ENCODE measurements at regions not wholly inside any gene's neighbourhood (a gene's known extent, or its start where the extent isn't known, plus 50 kb on each side); places are given as distances from the start of the nearest gene placed in this dataset.

DNA sequence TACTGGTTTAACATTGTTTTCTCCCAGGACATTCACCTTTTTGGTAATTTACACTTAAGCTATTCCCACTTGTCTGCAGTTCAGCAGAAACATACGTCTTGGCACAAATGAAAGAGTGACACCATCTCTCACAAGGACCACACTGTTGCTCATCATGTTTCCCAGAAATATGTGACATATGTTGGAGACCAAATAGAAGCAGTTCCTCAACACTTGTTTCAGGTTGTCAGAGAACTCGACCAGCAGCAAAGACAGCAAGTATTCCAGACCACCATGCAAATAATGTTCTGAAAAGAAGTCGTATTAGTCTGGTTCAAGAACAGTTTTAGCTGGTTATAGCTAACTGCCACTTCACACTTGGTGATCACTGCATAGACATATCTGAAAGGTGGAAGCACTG is 81.3 kb upstream of the KLF6 start:
- DNase-seq = no peak
- Histone ChIP-seq H3K27ac (ENCODE audit: low read length) (no peak overlapping the region), H3K36me3 (ENCODE audit: control insufficient read depth, insufficient read depth, low read length) (no peaks in the 10 kb centered on the region), H3K27me3 (ENCODE audit: control insufficient read depth, insufficient read depth, low read length) (no peaks in the 10 kb centered on the region), H3K4me3 (ENCODE audit: low read length) (no peak overlapping the region), H3K4me1 (ENCODE audit: control insufficient read depth, insufficient read depth, low read length) (peaks cover 4% of the 10 kb centered on the region), H3K9me3 (replicated peaks; ENCODE audit: control insufficient read depth, low read depth, low read length) (no peaks in the 10 kb centered on the region)
- WGBS (ENCODE audit: insufficient coverage) = no CpG with 5 or more reads among the region's 3 CpGs

DNA sequence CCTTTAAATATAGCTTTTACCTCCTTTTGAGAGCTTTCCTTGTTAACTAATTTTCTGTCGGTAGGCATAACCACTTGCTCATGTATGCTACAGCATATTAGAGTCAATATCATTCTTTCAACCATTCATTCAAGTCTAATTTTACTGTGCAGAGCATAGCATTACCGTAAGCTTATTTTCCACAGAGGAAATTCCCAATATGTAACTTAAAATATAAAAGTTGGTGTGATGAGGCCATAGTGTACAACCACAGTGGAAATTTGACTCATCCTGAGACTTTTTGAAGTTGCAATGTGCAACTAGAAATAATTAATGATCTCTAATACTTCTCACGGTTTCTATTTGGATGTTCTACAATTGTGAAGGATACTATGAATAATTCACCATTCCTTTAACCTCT is 80.6 kb upstream of the KLF6 start:
- no CpG with 5 or more reads among the region's 3 CpGs for WGBS (ENCODE audit: insufficient coverage)

DNA sequence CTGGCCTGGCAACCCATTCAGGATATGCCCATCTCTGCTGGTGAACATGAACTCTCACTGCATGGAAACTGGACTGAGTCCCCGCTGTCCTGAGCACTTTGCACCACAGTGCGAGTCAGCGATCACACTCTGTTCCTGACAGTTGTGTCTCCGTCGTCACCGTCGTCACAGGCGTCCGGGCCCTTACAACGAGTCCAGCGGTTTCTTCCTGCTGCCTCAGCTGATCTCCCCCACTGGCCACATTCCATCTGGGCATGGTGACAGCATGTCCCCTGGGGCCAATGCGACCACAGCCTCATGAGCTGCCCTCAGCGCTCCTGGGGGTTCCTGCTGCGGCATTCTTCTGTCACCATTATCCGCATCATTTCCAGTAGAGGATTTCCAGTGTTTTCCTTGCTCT is 76.8 kb upstream of the KLF6 start:
- H3K4me1 ChIP-seq (ENCODE audit: control insufficient read depth, insufficient read depth, low read length) = peaks cover 3% of the 10 kb centered on the region
- WGBS (ENCODE audit: insufficient coverage) = 81% methylated on average over 15 of the region's 15 CpGs
- DNase-seq = no peak
- H3K27ac ChIP-seq (ENCODE audit: low read length) = no peak overlapping the region
- H3K4me3 ChIP-seq (ENCODE audit: low read length) = no peak overlapping the region
- H3K9me3 ChIP-seq (replicated peaks; ENCODE audit: control insufficient read depth, low read depth, low read length) = no peaks in the 10 kb centered on the region
- no peaks in the 10 kb centered on the region for H3K27me3 ChIP-seq (ENCODE audit: control insufficient read depth, insufficient read depth, low read length)
- H3K36me3 ChIP-seq (ENCODE audit: control insufficient read depth, insufficient read depth, low read length) = no peaks in the 10 kb centered on the region

More for the DNA sequence above, 80.6 kb upstream of the KLF6 start:
- H3K9me3 ChIP-seq (replicated peaks; ENCODE audit: control insufficient read depth, low read depth, low read length) = no peaks in the 10 kb centered on the region
- H3K36me3 ChIP-seq (ENCODE audit: control insufficient read depth, insufficient read depth, low read length) = no peaks in the 10 kb centered on the region
- no peak overlapping the region for H3K4me3 ChIP-seq (ENCODE audit: low read length)
- H3K4me1 ChIP-seq (ENCODE audit: control insufficient read depth, insufficient read depth, low read length) = peaks cover 4% of the 10 kb centered on the region
- no peak for DNase-seq
- H3K27me3 ChIP-seq (ENCODE audit: control insufficient read depth, insufficient read depth, low read length) = no peaks in the 10 kb centered on the region
- no peak overlapping the region for H3K27ac ChIP-seq (ENCODE audit: low read length)

DNA sequence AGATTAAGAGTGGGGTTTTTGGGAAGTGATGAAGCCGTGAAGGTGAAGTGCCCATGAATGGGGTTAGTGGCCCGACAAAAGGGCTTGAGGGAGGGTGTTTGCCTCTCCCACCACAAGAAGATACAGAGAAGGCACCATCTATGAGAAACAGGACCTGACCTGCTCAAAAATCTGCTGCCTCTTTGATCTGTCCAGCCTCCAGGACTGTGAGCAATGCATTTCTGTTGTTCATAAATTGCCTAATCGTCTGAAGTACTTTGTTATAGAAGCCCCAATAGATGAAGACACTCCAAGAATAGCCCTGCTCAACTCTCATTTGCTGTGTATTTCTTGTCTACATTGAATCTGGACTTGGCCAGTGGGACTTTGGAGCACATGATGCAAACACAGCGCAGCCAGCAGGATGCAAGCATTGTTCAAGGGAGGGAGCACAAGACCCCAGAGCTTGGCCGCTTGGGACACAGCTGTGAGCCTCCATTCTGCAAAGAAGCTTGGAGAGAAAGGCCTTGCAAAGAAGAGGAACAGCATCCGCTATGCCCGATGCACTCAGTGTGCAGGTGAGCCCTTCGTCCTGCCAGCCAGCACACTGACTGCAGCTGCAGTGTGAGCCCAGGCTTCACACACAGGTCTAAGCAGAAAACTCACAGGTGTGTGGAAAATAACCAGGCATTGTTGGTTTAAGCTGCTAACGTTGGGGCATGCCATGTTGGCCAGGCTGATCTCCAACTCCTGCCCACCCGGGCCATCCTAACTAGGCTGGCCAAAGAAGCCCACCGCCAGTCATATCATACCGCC is 73.2 kb upstream of the KLF6 start:
- Histone ChIP-seq H3K9me3 (replicated peaks; ENCODE audit: control insufficient read depth, low read depth, low read length) (no peaks in the 10 kb centered on the region), H3K27ac (ENCODE audit: low read length) (no peak overlapping the region), H3K36me3 (ENCODE audit: control insufficient read depth, insufficient read depth, low read length) (no peaks in the 10 kb centered on the region), H3K27me3 (ENCODE audit: control insufficient read depth, insufficient read depth, low read length) (no peaks in the 10 kb centered on the region), H3K4me3 (ENCODE audit: low read length) (no peak overlapping the region), H3K4me1 (ENCODE audit: control insufficient read depth, insufficient read depth, low read length) (peaks cover 8% of the 10 kb centered on the region)
- WGBS (ENCODE audit: insufficient coverage) = 81% methylated on average over 8 of the region's 12 CpGs
- no peak for DNase-seq

DNA sequence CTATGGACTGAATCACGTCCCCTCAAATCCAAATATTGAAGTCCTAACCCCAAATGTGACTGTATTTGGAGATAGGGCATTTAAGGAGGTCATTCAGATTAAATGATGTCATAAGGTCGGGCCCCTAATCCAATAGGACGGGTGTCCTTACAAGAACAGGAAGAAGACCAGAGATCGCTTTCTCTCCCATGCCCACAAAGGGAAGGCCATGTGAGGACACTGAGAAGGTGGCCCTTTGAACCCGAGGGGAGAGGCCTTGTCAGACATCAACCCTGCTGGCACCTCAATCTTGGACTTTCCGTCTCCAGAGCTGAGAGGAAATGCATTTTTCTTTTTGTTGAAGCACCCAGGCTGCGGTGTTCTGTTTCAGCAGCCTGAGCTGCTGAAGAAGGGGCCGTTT is 72.3 kb upstream of the KLF6 start:
- H3K9me3 ChIP-seq (replicated peaks; ENCODE audit: control insufficient read depth, low read depth, low read length) = no peaks in the 10 kb centered on the region
- no peak for DNase-seq
- H3K27ac ChIP-seq (ENCODE audit: low read length) = no peak overlapping the region
- no peaks in the 10 kb centered on the region for H3K27me3 ChIP-seq (ENCODE audit: control insufficient read depth, insufficient read depth, low read length)
- H3K4me3 ChIP-seq (ENCODE audit: low read length) = no peak overlapping the region
- no peaks in the 10 kb centered on the region for H3K36me3 ChIP-seq (ENCODE audit: control insufficient read depth, insufficient read depth, low read length)
- 88% methylated on average over 4 of the region's 8 CpGs for WGBS (ENCODE audit: insufficient coverage)
- peaks cover 13% of the 10 kb centered on the region for H3K4me1 ChIP-seq (ENCODE audit: control insufficient read depth, insufficient read depth, low read length)

DNA sequence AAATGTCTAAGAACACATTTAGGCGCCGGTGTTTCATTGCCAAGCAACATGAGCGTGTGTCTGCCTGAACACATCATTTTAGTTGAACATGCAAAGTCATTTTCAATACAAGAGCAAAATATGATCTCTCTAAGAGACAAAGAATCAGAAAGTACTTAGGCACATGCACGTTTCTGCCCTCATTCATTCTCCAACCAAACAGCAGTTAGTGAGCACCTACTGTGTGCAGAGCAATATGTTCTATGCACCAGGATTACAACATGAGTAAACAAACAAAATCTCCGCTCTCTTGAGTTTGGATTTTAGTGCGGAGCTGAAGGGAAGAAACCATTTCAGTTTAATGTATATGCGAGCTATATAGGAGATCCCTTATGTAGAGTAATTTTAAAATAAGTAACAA is 71.6 kb upstream of the KLF6 start:
- no peaks in the 10 kb centered on the region for H3K9me3 ChIP-seq (replicated peaks; ENCODE audit: control insufficient read depth, low read depth, low read length)
- DNase-seq = no peak
- H3K4me3 ChIP-seq (ENCODE audit: low read length) = no peak overlapping the region
- no peaks in the 10 kb centered on the region for H3K36me3 ChIP-seq (ENCODE audit: control insufficient read depth, insufficient read depth, low read length)
- no peaks in the 10 kb centered on the region for H3K27me3 ChIP-seq (ENCODE audit: control insufficient read depth, insufficient read depth, low read length)
- H3K4me1 ChIP-seq (ENCODE audit: control insufficient read depth, insufficient read depth, low read length) = peaks cover 13% of the 10 kb centered on the region
- H3K27ac ChIP-seq (ENCODE audit: low read length) = no peak overlapping the region
- 75% methylated on average over 3 of the region's 7 CpGs for WGBS (ENCODE audit: insufficient coverage)

DNA sequence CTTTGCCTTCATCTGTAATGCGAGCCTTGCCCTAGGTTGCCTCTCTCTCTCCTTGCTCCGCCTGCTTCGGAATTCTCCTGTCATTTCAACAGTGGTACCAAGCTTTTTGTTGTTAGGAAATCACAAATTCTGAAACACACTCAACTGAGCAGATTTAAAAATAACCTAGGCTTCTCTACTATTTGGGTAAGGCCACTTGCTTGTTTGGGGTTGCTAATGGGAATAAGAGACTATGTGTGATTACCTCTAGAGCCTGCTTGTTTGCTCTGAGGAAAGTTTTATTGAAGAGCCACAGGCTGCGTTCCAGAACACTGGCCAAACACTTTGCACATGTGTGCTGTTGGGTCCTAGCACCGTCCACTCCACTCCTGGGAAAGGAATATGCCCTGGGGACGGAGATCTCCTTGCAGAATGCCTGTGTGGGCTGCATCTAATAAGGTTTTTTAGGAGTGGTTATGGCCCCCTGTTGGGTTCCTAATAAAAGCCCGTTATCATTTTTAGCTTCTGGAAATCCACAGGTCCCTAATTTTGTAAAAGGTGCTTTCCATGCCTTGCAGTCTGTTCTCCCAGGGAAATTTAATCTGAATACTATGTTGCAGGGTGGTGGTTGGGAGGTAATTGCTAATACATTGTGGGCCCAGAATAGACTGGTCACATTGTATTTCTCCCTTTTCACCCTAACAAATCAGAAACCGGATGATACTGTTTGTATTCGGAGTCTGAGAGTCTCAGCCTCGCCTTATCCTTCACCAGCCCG is 68.7 kb upstream of the KLF6 start:
- Histone ChIP-seq H3K27ac (ENCODE audit: low read length) (peak overlapping the region; percentile 38), H3K9me3 (replicated peaks; ENCODE audit: control insufficient read depth, low read depth, low read length) (no peaks in the 10 kb centered on the region), H3K4me3 (ENCODE audit: low read length) (no peak overlapping the region), H3K4me1 (ENCODE audit: control insufficient read depth, insufficient read depth, low read length) (peaks cover 13% of the 10 kb centered on the region), H3K27me3 (ENCODE audit: control insufficient read depth, insufficient read depth, low read length) (no peaks in the 10 kb centered on the region), H3K36me3 (ENCODE audit: control insufficient read depth, insufficient read depth, low read length) (no peaks in the 10 kb centered on the region)
- DNase-seq = peak; percentile 78
- WGBS (ENCODE audit: insufficient coverage) = 67% methylated on average over 5 of the region's 11 CpGs

DNA sequence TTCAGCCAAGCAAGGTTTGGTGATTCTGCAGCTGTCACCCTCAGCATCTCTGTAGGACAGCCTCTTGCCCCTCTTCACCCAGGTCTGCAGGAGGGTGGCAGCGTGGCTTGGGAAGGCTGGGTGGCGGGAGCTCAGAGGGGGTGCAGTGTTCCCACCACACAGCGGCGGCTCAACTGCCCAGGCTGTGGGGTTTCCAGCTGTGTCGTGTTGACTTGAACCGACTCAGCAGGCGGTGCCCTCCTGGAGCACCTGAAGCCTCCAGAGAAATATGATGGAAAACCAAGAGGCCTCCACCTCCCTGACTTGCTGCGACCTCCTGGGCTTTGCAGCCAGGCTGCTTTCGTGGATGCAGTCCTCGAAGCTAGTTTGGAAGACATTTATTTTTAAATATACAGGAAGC is 68.0 kb upstream of the KLF6 start:
- peak overlapping the region; percentile 38 for H3K27ac ChIP-seq (ENCODE audit: low read length)
- H3K4me3 ChIP-seq (ENCODE audit: low read length) = no peak overlapping the region
- no peak for DNase-seq
- H3K27me3 ChIP-seq (ENCODE audit: control insufficient read depth, insufficient read depth, low read length) = no peaks in the 10 kb centered on the region
- H3K9me3 ChIP-seq (replicated peaks; ENCODE audit: control insufficient read depth, low read depth, low read length) = no peaks in the 10 kb centered on the region
- H3K36me3 ChIP-seq (ENCODE audit: control insufficient read depth, insufficient read depth, low read length) = no peaks in the 10 kb centered on the region
- WGBS (ENCODE audit: insufficient coverage) = 81% methylated on average over 8 of the region's 10 CpGs
- peaks cover 13% of the 10 kb centered on the region for H3K4me1 ChIP-seq (ENCODE audit: control insufficient read depth, insufficient read depth, low read length)

DNA sequence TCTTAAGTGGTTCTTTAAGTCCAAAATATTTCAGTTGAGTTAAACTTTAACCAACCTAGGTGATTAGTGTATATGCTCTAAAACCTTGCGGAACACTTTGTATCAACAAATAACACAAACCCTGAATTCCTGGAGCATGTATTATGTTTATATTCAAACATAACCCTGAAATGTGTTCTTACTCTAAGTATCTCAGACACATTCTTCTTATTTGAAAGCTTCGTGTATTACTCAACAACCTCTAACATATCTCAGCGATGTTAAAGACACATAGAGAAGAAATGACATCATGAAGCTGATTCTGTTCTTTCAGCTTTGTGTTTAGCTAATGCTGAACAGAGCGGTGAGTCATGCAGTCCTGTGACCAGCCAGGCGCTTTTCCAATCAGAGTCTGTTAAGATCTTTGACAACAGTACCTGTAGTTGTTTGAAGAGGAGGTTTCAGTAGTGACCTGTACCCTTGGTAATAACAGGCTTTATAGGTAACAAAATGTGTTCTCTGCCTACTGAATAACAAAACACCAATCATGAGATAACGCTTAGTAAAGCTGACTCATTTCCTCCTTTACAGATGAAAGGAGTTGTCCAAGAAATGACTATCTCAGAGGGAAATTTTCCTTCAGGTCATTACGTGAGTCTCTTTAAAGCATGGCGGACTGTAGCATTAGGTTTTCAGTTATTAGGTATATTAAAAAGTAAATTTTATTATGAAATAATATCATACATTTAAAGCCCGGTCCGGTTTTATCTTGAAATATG is 67.3 kb upstream of the KLF6 start:
- WGBS (ENCODE audit: insufficient coverage) = 57% methylated on average over 1 of the region's 10 CpGs
- DNase-seq = peak; percentile 89
- H3K27ac ChIP-seq (ENCODE audit: low read length) = peak overlapping the region; percentile 36
- no peak overlapping the region for H3K4me3 ChIP-seq (ENCODE audit: low read length)
- no peaks in the 10 kb centered on the region for H3K27me3 ChIP-seq (ENCODE audit: control insufficient read depth, insufficient read depth, low read length)
- no peaks in the 10 kb centered on the region for H3K9me3 ChIP-seq (replicated peaks; ENCODE audit: control insufficient read depth, low read depth, low read length)
- peaks cover 13% of the 10 kb centered on the region for H3K4me1 ChIP-seq (ENCODE audit: control insufficient read depth, insufficient read depth, low read length)
- no peaks in the 10 kb centered on the region for H3K36me3 ChIP-seq (ENCODE audit: control insufficient read depth, insufficient read depth, low read length)
